ENCODE measurements at regions not wholly inside any gene's neighbourhood (a gene's known extent, or its start where the extent isn't known, plus 50 kb on each side); places are given as distances from the start of the nearest gene placed in this dataset.

DNA sequence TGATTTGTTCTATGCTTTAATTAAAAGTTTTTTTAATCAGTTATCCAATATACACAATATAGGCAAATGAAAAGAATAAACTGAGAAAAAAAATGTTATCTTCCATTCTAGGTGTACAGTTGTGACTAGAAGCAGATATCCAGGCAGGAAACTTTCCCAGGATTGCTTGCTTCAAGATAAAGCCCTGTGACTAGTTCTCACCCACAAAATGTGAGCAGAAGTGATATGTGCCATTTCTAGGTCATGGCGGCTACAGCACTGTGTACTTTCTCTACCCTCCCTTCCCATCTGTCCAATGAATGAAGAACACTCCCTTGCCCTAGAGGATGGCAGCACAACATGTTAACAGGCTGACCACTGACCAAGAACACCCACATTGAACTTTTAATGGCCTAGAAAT, 110.5 kb upstream of the STT3B start:
- no peak for DNase-seq (ENCODE audit: low spot score)

DNA sequence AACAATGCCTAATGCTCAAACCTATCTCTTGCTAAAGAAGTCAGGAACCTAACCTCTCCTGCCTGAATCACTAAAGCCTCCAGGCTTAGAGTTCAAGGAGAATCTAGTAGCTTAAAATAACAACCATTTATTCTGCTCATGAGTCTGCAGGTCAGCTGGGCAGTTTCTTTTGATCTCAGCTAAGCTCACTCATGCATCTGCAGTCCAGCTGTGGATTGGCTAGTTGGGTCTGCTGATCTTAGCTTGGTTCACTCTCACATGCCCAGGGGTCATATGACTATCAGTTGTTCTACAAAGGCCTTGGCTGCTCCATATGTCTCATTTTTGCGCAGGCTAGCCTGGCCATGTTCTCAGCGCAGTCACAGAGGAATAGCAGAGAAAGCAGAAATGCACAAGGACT, 109.2 kb upstream of the STT3B start:
- DNase-seq (ENCODE audit: low spot score) = peak; percentile 16

DNA sequence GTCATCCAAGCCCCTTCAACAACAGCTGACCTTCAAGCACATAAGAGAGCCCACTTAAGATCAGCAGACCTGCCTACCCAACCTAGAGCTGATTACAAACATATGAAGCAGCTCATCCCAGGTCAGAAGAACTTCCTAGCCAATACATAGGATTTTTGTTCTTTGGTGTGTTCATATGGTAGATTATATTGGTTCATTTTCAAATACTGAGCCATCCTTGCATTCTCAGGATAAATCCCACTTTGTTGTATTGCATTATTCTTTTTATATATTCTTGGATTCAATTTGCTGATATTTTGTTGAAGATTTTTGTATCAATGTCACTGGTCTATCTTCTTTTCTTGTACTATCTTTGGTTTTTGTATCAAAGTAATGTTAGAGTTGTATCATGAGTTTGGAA, 107.3 kb upstream of the STT3B start:
- no peak for DNase-seq (ENCODE audit: low spot score)

DNA sequence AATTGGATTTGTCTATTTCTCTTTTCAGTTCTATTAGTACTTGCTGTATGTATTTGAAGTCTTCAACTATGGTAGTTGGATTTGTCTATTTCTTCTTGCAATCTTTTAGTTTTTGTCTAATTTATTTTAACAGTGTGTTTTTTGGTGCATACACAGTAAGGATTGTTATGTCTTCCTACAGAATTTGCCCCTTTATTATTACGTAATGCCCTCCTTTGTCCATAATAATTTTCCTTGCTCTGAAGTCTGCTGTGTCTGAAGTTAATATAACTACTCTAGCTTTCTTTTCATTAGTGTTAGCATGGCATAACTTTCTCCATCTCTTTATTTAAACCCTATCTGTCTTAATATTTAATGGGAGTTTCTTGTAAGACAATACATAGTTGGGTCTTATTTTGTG, 105.1 kb upstream of the STT3B start:
- no peak for DNase-seq (ENCODE audit: low spot score)

DNA sequence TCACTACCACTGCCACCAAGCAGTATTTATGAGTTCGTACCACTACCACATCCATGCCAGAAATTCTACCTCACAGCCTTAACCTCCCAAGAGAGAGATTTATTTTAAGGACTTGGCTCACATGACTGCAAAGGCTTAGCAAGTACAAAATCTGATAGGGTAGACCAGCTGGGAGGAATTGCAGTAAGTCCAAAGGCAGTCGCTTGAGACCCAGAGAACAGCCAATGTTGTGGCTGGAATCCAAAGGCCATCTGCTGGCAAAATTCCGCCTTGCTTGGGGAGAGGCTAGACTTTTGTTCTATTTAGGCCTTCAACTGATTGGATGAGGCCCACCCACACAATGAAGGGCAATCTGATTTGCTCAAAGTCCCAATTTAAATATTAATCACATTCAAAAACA, 101.4 kb upstream of the STT3B start:
- DNase-seq (ENCODE audit: low spot score) = no peak

DNA sequence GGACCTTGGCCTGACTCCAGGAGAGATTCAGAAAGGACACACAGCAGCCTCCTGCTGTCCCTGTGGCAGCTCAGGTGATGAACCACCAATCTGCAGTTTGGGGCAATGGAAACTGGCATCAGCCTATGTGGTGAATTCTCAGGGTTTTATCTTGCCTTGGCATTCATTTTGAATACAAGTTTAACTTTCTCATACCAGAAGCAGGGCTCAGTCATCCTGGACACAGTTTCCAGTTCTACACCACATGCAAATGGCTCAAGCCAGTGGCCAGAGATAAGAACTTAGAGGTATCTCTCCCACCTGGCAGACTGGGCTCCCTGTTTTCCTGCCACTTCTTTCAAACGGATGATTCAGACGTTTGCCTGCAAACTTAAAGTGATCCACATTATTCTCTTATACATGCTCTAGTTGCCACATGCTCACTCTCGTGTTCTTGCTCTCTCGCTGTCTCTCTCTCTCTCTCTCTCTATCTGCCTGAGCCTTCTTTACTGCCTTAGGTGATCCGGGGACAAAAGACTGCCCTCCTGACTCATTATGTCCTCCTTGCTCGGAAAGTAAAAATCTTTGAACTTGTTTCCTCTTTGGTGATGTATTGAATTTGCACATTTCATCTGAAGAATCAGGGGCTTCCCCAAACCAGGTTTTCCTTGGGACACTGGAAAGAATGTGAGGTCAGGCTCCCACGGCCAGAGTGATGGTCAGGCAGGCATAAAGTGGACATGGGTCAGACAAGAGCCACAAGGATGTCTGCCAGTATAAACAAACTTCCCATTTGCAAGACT, 99.6 kb upstream of the STT3B start:
- DNase-seq (ENCODE audit: low spot score) = no peak

DNA sequence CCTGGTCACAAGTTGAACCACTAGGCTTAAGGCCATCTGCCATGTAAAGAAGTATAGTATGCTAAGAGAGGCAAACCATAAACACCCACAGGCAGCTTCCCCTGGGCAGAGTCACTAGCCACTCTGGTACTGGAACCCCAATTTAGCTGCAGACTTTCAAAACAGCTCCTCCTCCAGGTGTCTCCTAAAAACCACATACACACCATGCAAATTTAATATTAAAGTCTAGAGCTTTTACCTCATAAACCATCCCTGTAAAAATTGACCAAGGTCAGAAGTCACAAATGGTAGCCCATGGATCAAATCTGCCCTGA, 99.1 kb upstream of the STT3B start:
- no peak for DNase-seq (ENCODE audit: low spot score)

DNA sequence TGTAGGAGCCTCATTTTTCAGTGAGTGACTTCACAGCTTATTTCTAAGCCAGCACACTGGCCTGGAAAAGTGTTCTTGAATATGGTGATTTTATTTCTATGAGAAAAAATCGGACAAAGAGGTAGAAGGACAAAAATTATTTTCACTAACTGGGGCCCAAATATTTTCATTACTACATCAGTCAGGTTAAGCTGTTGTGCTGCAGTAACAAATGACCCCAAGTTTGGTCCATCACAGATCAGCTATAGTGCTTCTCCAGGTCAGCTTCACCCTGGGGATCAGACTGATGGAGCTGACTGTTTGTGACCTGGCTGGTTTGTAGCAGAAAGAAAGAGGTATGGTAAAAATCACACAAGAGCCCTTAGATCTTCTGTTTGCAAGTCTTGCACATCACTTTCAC, 97.9 kb upstream of the STT3B start:
- DNase-seq (ENCODE audit: low spot score) = no peak

DNA sequence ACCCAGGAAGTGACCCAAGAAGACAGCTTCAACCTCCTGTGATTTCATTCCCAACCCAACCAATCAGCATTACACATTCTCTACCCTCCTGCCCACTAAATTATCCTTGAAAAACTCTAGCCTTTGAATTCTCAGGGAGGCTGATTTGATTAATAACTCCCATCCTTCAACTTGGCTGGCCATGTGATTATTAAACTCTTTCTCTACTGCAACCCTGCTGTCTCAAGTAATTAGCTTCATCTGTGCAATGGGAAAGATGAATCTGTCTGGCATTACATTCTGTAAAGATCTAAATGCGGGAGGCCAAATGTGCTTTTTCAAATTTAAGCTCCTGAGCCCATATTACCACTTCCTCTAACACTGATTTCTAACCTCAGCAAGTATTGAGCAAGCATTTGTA, 95.9 kb upstream of the STT3B start:
- DNase-seq (ENCODE audit: low spot score) = no peak

DNA sequence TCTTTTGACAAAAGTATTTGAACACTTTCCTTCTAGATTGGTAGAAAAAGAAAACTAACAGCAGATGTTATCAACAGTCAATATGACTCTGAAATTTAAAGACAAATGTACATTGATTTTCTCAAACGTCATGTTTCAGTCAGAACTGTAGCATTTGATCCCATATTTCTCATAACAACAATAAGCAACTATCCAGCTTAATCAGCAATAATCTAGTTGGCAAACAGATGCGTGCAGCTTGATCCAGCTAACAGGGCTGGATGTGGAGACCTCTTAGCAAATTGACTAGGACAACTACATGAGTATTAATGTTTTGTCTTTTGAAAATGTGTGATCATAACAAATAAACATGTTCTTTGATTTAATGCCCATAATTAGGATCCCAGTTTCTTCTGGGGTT, 94.0 kb upstream of the STT3B start:
- no peak for DNase-seq (ENCODE audit: low spot score)

DNA sequence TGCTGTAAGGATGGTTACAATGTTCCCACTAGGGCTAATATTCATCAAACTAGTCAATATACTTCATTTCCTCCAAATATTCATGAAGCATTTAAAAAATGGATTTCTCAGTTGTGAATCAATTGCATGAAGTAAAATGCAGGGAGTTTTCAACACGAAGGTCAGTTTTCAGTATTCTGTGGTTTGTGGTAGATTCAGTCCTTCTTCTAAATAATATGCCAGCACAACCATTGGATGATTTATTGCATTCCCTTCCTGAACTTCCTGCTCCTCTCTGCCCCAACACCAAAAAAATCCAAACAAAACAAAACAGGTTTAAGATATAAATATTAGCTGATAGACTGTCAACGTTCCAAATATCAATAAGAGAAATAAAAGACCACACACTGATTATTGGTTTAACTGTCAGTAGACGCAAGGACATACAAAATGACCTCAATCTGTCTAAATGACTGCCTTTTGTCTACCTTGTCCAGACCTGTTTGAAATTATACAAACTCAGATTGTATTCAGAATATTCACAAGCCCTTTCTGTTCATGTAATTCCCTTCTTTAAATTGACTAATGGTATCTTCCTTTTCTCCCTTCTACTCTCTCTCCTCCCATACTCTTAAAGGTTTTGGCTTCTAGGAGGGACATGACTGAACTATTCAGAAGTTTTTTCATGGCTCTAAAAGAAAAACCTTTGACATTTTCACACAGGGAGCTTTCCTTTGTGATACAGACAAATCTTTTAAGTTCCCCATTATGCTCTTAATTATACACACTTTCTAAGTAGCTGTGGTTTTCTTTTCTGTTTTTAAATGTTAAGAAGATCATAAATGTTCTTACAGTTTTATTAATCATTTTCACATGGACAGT, 92.6 kb upstream of the STT3B start:
- no peak for DNase-seq (ENCODE audit: low spot score)

DNA sequence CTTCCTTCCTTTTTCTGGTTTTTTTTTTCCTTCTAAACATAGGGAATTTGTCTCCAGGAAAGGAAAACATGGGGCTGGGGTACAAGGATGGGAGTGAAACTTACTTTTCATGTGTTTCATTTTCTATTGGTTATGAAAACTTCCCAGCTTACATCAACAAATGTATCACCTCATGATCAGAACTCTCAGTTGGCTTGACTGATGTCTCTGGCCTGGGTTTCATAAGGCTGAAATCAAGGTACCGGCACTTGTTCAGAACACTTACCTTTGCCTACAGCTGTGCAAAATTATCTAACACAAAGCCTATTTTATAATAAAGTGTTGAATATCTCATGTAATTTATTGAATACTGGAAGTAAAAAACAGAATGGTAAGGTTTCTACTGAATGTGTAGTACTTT, 91.8 kb upstream of the STT3B start:
- no peak for DNase-seq (ENCODE audit: low spot score)

DNA sequence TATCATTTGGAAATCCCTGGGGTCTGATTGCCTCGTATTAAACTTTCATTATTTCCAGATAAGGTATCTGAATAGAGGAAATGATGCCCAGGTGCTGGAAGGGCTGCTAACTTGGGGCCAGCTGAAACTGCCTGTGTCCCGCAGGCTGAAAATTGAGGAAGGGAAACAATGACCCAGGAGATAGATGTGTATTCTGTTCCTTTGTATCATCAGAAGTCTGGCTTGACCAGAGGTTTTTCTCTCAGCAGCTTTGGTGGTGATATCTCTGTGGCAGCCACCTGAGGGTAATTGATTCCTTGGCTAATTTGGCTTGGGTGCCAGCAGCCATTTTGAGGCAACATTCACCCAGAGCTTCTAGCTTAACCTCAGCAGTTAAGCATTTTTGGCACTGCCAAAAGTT, 90.0 kb upstream of the STT3B start:
- no peak for DNase-seq (ENCODE audit: low spot score)

DNA sequence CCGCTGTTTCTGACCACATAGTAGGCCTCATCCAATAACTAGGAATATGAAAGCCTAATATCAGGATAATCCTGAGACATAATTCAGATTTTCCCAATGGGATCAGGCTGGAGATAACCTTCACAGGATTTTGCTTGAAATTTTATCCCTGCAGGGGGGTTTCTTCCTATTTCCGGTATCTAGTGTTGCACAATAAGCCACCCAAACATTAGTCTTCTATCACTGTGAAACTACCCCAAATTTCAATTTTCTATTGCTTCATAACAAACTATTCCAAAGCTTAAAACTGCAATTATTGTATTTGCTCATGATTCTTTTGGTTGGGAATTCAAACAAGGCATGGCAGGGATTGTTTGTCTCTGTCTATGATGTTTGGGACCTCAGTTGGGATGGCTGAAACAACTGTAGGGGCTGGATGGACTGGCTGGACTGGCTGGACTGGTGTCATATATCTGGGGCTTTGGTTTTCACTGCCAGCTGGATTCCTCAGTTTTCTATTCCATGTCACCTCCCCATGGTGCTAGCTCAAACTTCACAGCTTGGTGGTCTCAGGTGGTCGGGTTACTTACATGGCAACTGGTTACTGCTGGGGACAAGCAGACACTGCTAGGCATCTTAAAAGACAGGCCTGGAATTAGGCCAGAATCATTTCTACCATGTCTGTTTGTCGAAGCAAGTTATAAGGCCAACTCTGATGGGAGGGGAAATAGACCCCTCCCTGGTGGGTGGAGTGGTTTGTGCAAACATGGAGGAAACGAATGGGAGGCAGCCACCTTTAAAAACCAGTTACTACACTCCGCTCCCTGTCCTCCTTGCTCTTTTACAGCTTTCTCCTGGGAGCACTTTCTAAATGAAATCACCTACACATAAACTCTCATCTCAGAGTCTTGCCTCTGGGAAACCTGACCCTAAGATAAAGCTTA, 88.2 kb upstream of the STT3B start:
- DNase-seq (ENCODE audit: low spot score) = no peak

DNA sequence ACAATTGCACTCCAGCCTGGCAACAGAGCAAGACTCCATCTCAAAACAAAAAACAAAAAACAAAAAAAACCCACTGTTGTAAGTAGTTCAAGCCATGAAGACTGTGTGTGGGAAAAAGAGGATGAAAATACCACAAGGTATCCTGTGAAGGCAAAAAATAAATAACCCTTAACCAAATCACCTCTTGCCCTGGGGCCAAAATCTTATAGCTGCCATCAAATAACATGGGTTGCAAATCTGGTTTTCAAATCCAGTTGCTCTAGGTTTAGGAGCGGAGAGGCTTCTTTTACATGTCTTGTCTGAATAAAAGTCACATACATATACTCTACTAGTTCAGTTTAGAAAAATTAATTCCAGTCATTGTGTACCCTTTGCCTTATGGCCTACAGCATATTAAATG, 87.0 kb upstream of the STT3B start:
- DNase-seq (ENCODE audit: low spot score) = no peak

DNA sequence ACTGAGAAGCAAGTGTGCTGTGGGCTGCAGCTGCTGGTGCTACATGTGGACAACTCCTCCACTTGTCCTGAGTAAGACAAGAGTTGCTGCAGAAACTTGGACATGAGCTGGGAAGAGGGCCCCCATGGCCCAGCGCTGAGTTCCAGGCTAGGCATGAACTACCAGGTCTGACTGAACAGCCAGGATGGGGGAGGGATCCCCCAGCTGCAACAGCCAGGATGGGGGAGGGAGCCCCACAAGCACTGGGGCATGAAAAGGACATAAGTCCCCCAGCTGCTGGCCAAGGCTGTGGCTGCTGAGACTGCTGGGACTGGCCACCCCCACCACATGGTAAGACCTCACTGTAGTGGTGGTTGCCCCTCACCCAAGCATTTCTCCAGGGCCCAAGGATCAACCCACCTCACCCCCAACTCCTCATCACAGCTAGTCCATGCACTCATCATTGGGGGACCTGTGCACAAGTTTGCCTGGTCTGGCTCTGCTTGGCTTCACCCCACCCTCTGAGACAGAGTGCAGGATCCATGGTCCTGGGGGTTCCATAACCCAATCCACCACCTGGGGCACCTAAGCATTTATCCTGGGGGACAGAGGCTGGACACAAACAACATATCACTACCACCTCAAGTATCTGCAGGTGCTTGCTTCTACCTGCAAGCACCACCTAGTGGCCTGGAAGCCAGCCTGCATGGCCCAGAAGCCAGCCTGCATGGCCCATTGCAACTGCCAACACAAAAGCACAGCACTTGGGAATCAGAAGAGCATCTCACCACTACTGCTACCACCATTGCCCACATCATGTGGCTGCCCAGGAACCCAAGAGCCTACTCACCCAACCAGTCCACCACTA, 84.5 kb upstream of the STT3B start:
- DNase-seq (ENCODE audit: low spot score) = no peak

DNA sequence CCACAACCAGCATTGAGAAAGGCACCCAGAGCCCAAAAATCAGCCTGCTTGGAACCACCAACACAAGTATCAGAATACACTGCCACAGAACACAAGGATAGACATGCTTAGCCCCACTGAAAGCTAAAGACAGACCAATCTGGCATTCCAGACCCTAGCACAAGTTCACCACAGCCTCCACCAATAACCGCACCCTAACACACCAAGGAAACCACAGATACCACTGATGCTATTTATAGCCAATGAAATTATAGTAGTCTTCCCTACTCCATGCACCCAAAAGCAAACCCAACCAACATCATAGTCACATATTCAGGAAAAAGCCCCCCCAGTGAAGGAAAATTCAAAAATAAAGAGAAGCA, 83.9 kb upstream of the STT3B start:
- DNase-seq (ENCODE audit: low spot score) = no peak

DNA sequence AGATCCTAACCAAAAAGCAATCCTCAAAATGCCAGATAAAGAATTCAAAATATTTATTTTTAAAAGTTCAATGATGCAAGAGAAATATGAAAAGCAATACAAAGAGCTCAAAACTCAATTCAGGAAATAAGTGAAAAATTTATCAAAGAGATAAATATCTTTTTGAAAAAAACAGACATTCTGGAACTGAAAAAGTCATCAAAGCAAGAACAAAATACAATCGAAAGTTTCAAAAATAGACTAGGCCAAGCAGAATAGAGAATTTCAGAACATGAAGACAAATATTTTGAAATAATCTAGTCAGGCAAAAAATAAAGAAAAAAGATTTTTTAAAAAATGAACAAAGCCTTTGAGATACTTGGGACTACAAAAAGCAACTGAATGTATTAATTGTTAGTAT, 83.4 kb upstream of the STT3B start:
- DNase-seq (ENCODE audit: low spot score) = no peak

DNA sequence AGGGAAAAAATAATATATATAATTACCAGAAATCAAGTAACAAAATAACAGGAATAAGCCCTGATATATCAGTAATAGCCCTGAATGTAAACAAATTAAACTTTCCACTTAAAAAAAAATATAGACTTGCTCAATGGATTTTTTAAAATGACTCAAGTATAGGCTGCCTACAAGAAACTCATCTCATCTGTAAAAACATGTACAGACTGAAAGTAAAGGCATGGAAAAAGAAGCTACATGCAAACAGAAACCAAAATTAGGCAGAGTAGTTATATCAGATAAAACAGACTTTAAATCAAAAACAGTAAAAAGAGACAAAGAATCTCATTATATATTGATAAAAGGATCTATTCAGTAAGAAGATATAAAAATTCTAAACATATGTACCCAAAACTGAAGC, 82.4 kb upstream of the STT3B start:
- DNase-seq (ENCODE audit: low spot score) = no peak

DNA sequence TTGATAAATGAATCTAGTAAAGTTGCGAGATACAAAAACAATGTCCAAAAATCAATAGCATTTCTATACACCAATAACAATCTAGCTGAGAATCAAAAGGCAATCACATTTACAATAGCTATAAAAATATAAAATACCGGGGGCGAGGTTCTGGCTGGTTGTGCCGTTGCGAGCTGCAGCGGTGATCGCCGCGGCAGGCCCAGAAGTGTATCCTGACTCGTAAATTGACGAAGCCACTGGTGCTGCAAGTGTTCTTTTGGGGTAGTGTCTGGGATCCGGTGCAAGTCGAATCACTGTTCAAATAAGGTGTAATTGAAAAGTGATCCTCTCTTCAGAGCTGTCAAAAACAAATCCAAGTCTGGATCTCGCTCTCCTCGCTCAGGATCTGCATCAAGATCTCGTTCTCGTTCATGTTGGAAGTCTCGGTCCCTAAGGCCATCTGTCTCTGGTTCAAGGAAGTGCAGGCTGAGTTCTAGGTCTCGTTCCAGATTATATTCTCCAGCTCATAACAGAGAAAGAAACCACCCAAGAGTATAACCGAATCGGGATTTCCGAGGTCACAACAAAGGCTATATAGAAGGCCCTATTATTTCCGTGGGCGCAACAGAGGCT, 80.1 kb upstream of the STT3B start:
- no peak for DNase-seq (ENCODE audit: low spot score)

DNA sequence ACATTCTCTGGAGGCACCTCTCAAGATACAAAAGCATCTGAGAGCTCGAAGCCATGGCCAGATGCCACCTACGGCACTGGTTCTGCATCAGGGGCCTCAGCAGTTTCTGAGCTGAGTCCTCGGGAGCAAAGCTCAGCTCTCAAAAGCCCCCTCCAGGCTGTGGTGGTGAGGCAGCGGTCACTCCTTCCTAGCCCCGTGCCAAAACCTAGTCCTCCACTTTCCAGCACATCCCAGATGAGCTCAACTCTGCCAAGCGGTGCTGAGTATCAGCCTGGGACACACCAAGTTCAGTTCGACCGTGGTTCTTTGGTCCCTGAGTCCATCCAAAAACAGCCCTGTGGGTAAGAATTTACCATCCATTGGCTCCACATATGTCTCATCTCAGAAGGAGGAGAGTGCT, 79.3 kb upstream of the STT3B start:
- no peak for DNase-seq (ENCODE audit: low spot score)

Measured in GM03348 (cell line).